Urinary bladder (tissue), 3 donors: ENCODE measurements at regions not wholly inside any gene's neighbourhood (a gene's known extent, or its start where the extent isn't known, plus 50 kb on each side); places are given as distances from the start of the nearest gene placed in this dataset.

Experiments used
- DNase-seq: peaks from one replicate; pipeline ENCODE4 v3.0.0-alpha.2; 2015; ENCODE audit errors: extremely low spot score
- H3K27ac ChIP-seq: one replicate; pipeline ENCODE4 v1.5.1; 2013; ENCODE audit warnings: low read depth, mild to moderate bottlenecking, moderate library complexity
- H3K36me3 ChIP-seq: one replicate; pipeline ENCODE4 v1.6.1; 2013; ENCODE audit warnings: mild to moderate bottlenecking, moderate library complexity; ENCODE audit not compliant: insufficient read depth
- H3K4me1 ChIP-seq: one replicate; pipeline ENCODE4 v1.6.1; 2013; ENCODE audit warnings: mild to moderate bottlenecking, moderate library complexity; ENCODE audit not compliant: insufficient read depth
- H3K4me3 ChIP-seq: one replicate; pipeline ENCODE4 v1.5.1; 2013; ENCODE audit warnings: low read depth, low read length
- WGBS: extraction: QIAGEN DNeasy Blood & Tissue Kit; methylation state at CpG from one replicate; pipeline ENCODE4 v1.1.7; 2013; 5-methylcytosine and 5-hydroxymethylcytosine counted together
- donor health status: healthy with polysubstance abuse.
- donor health status: healthy.

DNA sequence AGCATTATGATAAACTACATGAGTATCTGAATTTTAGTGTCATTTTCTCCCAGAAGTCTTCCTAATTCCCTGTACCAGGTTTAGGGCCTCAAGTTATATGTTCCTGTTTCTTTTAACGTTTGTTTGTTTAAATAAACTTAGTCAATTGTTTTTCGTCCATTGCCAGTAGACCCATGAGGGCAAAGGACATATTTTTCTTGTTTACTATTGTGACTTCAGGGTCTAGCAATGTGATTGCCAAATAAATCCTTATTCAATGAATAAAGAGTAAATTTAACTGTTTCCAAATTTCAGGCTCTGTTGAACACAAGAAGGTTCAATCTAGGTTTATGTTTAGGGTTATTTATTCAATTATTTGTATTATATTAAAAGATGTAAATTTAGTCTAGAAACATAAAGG lies 391.6 kb upstream of the MGAT4C start:
- 76% methylated on average over 2 of the region's 2 CpGs for WGBS
- no peak overlapping the region for H3K27ac ChIP-seq
- no peaks in the 10 kb centered on the region for H3K4me1 ChIP-seq
- no peaks in the 10 kb centered on the region for H3K36me3 ChIP-seq
- no peak overlapping the region for H3K4me3 ChIP-seq
- no peak for DNase-seq

DNA sequence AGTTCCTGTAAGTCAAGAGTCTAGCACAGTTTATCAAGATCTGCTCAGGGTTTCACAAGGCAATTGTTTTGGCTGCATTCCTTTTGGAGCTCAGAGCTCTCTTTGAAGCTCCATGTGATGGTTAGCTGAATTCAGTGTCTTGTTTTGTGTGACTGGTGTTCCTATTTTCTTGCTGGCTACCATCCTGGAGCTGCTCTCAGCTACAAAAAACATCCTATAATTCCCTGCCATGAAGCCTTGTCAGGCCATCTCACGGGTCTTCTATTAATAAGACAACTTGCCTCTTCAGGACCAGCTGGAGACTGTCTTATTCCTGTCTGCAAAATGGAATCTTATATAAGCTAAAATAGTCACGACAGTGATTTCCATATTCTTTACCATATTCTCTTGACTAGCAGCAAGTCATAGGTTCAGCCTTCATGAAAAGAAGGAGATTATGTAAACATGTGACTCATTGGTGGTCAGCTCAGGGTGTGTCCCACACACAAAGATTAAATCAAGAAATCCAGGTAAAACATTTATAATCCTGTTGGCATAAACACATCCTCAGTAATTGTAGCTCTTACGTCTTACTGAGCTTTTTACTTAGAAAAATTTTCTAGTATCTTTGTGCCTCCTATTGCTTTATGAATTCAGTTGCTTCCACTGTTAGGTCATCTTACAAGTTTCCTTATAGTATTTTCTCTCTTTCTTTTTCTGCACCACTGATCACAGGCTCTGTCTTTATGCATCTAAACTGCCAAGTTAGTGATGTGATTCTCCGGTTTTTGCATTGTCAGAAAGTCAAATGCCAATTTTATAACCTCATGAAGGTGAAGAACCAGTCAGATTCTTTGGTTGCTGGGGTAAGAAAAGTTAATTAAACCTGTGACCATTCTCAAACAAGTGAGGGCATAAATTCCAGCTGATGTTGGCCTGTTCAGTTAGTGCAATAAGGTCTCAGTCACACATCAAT lies 378.5 kb upstream of the MGAT4C start:
- Histone ChIP-seq H3K4me3 (no peak overlapping the region), H3K36me3 (no peaks in the 10 kb centered on the region), H3K4me1 (no peaks in the 10 kb centered on the region), H3K27ac (no peak overlapping the region)
- no peak for DNase-seq
- WGBS: 43% methylated on average over 4 of the region's 4 CpGs

- H3K36me3 ChIP-seq: no peaks in the 10 kb centered on the region
- H3K4me1 ChIP-seq: no peaks in the 10 kb centered on the region
- no peak for DNase-seq
- WGBS: 82% methylated on average over 3 of the region's 3 CpGs
- H3K27ac ChIP-seq: no peak overlapping the region
- no peak overlapping the region for H3K4me3 ChIP-seq
These were observed 370.8 kb upstream of the MGAT4C start for GRCh38 chr12:86627001-86627400.

DNA sequence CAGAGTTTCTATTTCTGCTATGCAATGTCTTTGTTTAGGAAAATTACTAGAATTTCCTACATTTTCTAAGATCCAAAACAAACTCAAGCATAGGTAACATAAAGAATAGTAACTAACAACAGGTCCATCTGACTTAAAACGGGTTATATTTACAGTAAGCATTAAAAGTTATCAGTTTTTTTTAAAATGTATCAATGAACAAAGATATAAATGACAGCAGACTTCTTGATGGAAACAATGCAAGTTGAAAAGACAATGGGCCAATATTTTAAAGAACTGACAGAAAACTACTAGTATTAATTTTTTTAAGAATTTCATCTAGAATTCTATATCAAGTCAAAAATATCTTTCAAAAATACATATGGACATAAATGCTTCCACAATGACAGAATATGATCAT lies 367.1 kb upstream of the MGAT4C start:
- no peaks in the 10 kb centered on the region for H3K36me3 ChIP-seq
- H3K27ac ChIP-seq: no peak overlapping the region
- DNase-seq: no peak
- no peak overlapping the region for H3K4me3 ChIP-seq
- WGBS: 63% methylated on average over 1 of the region's 1 CpG
- no peaks in the 10 kb centered on the region for H3K4me1 ChIP-seq

DNA sequence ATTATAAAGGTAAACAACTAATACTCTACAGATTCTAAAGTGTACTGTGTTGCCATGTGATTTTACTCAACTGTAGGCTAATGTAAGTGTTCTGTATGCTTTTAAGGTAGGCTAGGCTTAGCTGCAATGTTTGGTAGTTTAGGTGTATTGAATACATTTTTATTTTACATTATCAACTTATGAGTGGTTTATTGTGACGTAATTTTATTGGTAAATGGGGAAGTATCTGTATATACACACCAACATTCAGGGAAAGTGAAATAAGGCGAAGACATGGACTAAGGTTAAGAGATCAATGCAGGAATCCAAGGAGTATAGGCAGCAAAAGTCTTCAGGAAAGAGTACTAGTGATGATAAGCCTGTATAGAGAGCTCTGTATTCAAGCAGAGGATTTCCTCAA lies 365.8 kb upstream of the MGAT4C start:
- Histone ChIP-seq H3K36me3 (no peaks in the 10 kb centered on the region), H3K4me1 (no peaks in the 10 kb centered on the region), H3K27ac (no peak overlapping the region), H3K4me3 (no peak overlapping the region)
- no peak for DNase-seq
- 71% methylated on average over 2 of the region's 2 CpGs for whole genome bisulfite sequencing

- no peaks in the 10 kb centered on the region for H3K4me1 ChIP-seq
- no peaks in the 10 kb centered on the region for H3K36me3 ChIP-seq
- no peak for DNase-seq
- WGBS: 36% methylated on average over 1 of the region's 1 CpG
- no peak overlapping the region for H3K27ac ChIP-seq
- H3K4me3 ChIP-seq: no peak overlapping the region
These were observed 357.1 kb upstream of the MGAT4C start for GRCh38 chr12:86613311-86613710.

DNA sequence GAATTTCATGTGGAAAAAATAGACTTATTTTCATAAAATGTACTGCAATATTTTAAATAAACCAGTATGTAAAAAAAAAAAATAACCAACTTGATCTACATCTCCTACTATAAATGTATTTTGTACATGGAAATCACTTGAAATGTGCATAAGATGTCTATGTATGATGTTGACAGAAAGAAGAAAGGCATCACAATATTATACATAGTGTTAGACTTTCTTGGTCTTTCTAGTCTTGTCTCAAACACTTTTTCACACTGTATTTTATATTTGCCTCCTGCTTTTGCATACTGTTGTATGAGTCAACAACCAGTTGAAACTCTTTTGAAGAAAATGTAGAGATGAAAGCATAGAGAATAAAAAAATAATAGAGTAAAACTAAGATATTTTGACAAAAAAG lies 352.4 kb upstream of the MGAT4C start:
- no peak for DNase-seq
- no peaks in the 10 kb centered on the region for H3K36me3 ChIP-seq

GRCh38 chr12:86601550-86602308 lies 345.5 kb upstream of the MGAT4C start:
- Histone ChIP-seq H3K4me3 (no peak overlapping the region), H3K27ac (no peak overlapping the region), H3K4me1 (no peaks in the 10 kb centered on the region), H3K36me3 (no peaks in the 10 kb centered on the region)
- 95% methylated on average over 27 of the region's 27 CpGs for WGBS
- no peak for DNase-seq

More for the DNA sequence above, 352.4 kb upstream of the MGAT4C start:
- H3K4me1 ChIP-seq: no peaks in the 10 kb centered on the region
- H3K27ac ChIP-seq: no peak overlapping the region
- H3K4me3 ChIP-seq: no peak overlapping the region

DNA sequence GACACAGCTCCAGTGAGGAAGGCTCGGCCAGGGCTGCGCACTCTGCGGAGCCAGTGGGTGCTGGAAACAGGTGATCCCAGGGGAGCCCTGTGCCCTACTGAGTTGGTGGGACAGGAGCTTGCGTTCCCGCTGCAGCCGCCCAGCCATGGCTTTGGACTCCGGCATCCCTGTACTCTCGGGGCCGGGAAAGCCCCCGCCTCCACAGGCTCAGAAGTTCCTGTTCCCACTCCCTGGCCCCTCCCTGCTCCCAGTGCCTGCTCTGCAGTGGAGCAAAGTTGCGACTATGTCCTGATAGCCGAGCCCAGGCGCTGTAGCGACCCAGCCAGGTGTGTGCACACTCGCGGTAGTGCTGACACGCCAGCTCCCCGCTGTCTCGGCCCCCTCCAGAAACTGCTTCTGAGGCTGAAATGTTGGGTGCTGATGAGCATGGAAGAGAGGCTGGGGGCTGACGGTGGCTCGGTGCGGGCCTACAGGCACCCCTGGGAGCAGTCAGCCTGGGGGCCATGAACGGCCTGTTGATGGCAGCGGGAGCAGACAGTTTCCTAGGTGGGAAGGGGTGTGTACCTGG lies 344.6 kb upstream of the MGAT4C start:
- DNase-seq: no peak
- no peaks in the 10 kb centered on the region for H3K36me3 ChIP-seq
- no peak overlapping the region for H3K4me3 ChIP-seq
- H3K4me1 ChIP-seq: no peaks in the 10 kb centered on the region
- H3K27ac ChIP-seq: no peak overlapping the region
- 97% methylated on average over 24 of the region's 24 CpGs for WGBS

GRCh38 chr12:86597431-86597830 lies 341.2 kb upstream of the MGAT4C start:
- Histone ChIP-seq H3K4me1 (no peaks in the 10 kb centered on the region), H3K36me3 (no peaks in the 10 kb centered on the region), H3K4me3 (no peak overlapping the region), H3K27ac (no peak overlapping the region)
- no peak for DNase-seq

DNA sequence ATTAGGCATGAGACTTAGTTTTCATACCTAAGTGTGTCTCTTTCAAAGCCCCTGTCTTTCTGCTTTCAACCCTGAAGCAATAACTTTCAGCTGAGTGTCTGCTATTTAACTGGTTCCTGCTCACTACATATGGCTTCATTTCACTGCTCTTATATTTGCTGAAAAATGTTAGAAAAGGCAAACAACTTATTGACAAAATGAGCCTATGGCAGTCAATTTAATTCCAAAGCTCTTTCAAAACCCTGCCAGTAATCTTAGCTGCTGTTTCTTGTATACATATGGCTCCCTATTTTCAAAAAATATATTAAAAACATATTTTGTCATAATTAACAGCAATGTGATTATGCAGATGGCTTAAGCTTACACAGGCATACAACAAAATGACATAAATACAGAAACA lies 334.1 kb upstream of the MGAT4C start:
- H3K4me1 ChIP-seq: no peaks in the 10 kb centered on the region
- H3K36me3 ChIP-seq: no peaks in the 10 kb centered on the region
- DNase-seq: no peak
- no peak overlapping the region for H3K27ac ChIP-seq
- no peak overlapping the region for H3K4me3 ChIP-seq

DNA sequence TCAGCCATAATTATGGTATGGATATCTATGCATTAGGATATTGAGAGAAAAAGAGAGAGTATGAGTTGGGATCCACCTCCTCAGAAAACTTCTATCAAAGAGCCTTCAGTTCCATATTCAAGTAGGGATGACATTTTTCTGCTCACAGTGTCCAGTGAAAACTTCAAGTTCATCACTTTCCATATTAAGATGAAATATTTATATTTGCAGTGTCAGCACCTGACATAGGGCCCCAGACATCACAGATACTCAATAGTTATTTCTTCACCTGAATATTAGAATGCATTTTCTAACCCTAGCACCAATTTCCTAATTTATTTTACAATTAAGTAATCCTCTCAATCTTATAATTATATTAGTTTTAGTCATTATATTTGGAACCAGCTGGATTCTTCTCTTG lies 318.0 kb upstream of the MGAT4C start:
- Histone ChIP-seq H3K36me3 (no peaks in the 10 kb centered on the region), H3K4me1 (no peaks in the 10 kb centered on the region), H3K27ac (no peak overlapping the region), H3K4me3 (no peak overlapping the region)
- no peak for DNase-seq

- H3K27ac ChIP-seq: no peak overlapping the region
- no peak for DNase-seq
- H3K4me1 ChIP-seq: no peaks in the 10 kb centered on the region
- 15% methylated on average over 1 of the region's 1 CpG for WGBS
- no peak overlapping the region for H3K4me3 ChIP-seq
- no peaks in the 10 kb centered on the region for H3K36me3 ChIP-seq
These were observed 316.3 kb upstream of the MGAT4C start for GRCh38 chr12:86572455-86572854.

DNA sequence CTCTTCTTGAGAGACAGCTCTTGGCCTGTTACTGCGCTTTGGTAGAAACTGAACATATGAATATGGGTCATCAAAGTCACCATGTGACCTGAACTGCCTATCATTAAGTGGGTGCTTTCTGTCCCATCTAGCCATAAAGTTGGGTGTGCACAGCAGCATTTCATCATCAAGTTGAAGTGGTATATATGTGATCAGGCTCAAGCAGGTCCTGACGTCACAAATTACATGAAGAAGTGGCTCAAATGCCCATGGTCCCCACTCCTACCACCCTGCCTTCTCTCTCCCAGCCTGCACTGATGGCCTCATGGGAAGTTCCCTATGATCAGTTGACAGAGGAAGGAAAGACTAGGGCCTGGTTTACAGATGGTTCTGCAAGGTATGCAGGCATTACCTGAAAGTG lies 308.8 kb upstream of the MGAT4C start:
- WGBS: 93% methylated on average over 2 of the region's 2 CpGs
- Histone ChIP-seq H3K4me3 (no peak overlapping the region), H3K27ac (no peak overlapping the region), H3K36me3 (no peaks in the 10 kb centered on the region), H3K4me1 (no peaks in the 10 kb centered on the region)
- DNase-seq: no peak
